Smooth muscle cell (in vitro differentiated cells): ENCODE measurements at regions not wholly inside any gene's neighbourhood (a gene's known extent, or its start where the extent isn't known, plus 50 kb on each side); places are given as distances from the start of the nearest gene placed in this dataset.

ENCODE experiments used
- DNase-seq: peaks from one replicate; lab custom pipeline; 2025; ENCODE audit not compliant: unreplicated experiment; lab: John Stamatoyannopoulos, UW
- H2AFZ ChIP-seq: fragments of 200-600 bp; sonication (generic); 2 replicates; pipeline ENCODE4 v1.6.0; 2016; ENCODE audit warnings: antibody characterized with exemption, low read depth, mild to moderate bottlenecking
- H3F3A ChIP-seq: fragments of 200-600 bp; sonication (generic); 2 replicates; pipeline ENCODE4 v1.6.0; 2017; ENCODE audit warnings: antibody characterized with exemption, low read depth
- H3K27ac ChIP-seq: fragments of 200-600 bp; sonication (generic); 2 replicates; pipeline ENCODE4 v1.5.1; 2016; ENCODE audit warnings: low read depth, mild to moderate bottlenecking
- H3K27me3 ChIP-seq: fragments of 200-600 bp; sonication (generic); 2 replicates; pipeline ENCODE4 v1.6.1; 2016; ENCODE audit warnings: low read depth, mild to moderate bottlenecking
- H3K36me3 ChIP-seq: fragments of 200-600 bp; sonication (generic); 2 replicates; pipeline ENCODE4 v1.5.1; 2016; ENCODE audit warnings: low read depth
- H3K4me1 ChIP-seq: fragments of 200-600 bp; sonication (generic); 2 replicates; pipeline ENCODE4 v1.5.1; 2016; ENCODE audit warnings: low read depth
- H3K4me2 ChIP-seq: fragments of 200-600 bp; sonication (generic); 2 replicates; pipeline ENCODE4 v1.6.0; 2016; ENCODE audit warnings: mild to moderate bottlenecking
- H3K4me3 ChIP-seq: fragments of 200-600 bp; sonication (generic); 2 replicates; pipeline ENCODE4 v1.5.1; 2016; ENCODE audit warnings: mild to moderate bottlenecking
- H3K79me2 ChIP-seq: fragments of 200-600 bp; sonication (generic); 2 replicates; pipeline ENCODE4 v1.6.0; 2016; ENCODE audit warnings: low read depth, mild to moderate bottlenecking
- H3K9ac ChIP-seq: fragments of 200-600 bp; sonication (generic); 2 replicates; pipeline ENCODE4 v1.6.0; 2016; ENCODE audit warnings: low read depth
- H3K9me3 ChIP-seq: fragments of 200-600 bp; sonication (generic); replicated peaks from 2 replicates; pipeline ENCODE4 v1.5.1; 2016; ENCODE audit warnings: low read depth
- H4K20me1 ChIP-seq: fragments of 200-600 bp; sonication (generic); 2 replicates; pipeline ENCODE4 v1.6.0; 2016; ENCODE audit warnings: low read depth
- CTCF ChIP-seq: fragments of 200-600 bp; sonication (generic); IDR thresholded peaks from 2 replicates; pipeline ENCODE4 v1.5.1; 2017; ENCODE audit warnings: borderline replicate concordance, mild to moderate bottlenecking, antibody characterized with exemption; ENCODE audit not compliant: insufficient read depth, poor library complexity, severe bottlenecking
- WGBS: methylation state at CpG from one replicate; pipeline ENCODE4 v1.1.7; 2016; ENCODE audit warnings: low lambda C conversion rate; 5-methylcytosine and 5-hydroxymethylcytosine counted together

GRCh38 chr4:163744861-163745260, 250.4 kb downstream of the TMA16 start:
- no peaks in the 10 kb centered on the region for H3F3A ChIP-seq
- H3K79me2 ChIP-seq: no peaks in the 10 kb centered on the region
- H3K27ac ChIP-seq: no peak overlapping the region
- H3K4me2 ChIP-seq: no peak overlapping the region
- no peaks in the 10 kb centered on the region for H4K20me1 ChIP-seq
- H3K36me3 ChIP-seq: no peaks in the 10 kb centered on the region
- no peaks in the 10 kb centered on the region for H3K9me3 ChIP-seq
- TF ChIP-seq CTCF: no peak
- H3K4me1 ChIP-seq: no peaks in the 10 kb centered on the region
- WGBS: 76% methylated on average over 4 of the region's 4 CpGs
- no peak overlapping the region for H3K9ac ChIP-seq
- no peak overlapping the region for H2AFZ ChIP-seq
- H3K4me3 ChIP-seq: no peak overlapping the region
- DNase-seq: no peak
- H3K27me3 ChIP-seq: no peaks in the 10 kb centered on the region

- Histone ChIP-seq H2AFZ (no peak overlapping the region), H3F3A (no peaks in the 10 kb centered on the region), H4K20me1 (no peaks in the 10 kb centered on the region), H3K27me3 (no peaks in the 10 kb centered on the region), H3K27ac (no peak overlapping the region), H3K4me1 (no peaks in the 10 kb centered on the region), H3K36me3 (no peaks in the 10 kb centered on the region), H3K4me3 (no peak overlapping the region), H3K79me2 (no peaks in the 10 kb centered on the region), H3K9ac (no peak overlapping the region), H3K4me2 (no peak overlapping the region), H3K9me3 (no peaks in the 10 kb centered on the region)
- no peak for DNase-seq
- WGBS: 83% methylated on average over 5 of the region's 5 CpGs
- TF ChIP-seq CTCF: no peak
These were observed 252.8 kb downstream of the TMA16 start for GRCh38 chr4:163747293-163747692.

- Histone ChIP-seq H3K4me3 (no peak overlapping the region), H3K4me2 (no peak overlapping the region), H4K20me1 (no peaks in the 10 kb centered on the region), H2AFZ (no peak overlapping the region), H3K79me2 (no peaks in the 10 kb centered on the region), H3K9ac (no peak overlapping the region), H3K27me3 (no peaks in the 10 kb centered on the region), H3K4me1 (no peaks in the 10 kb centered on the region), H3K9me3 (no peaks in the 10 kb centered on the region), H3F3A (no peaks in the 10 kb centered on the region), H3K27ac (no peak overlapping the region), H3K36me3 (no peaks in the 10 kb centered on the region)
- WGBS: 92% methylated on average over 3 of the region's 3 CpGs
- no peak for TF ChIP-seq CTCF
- DNase-seq: no peak
These were observed 253.4 kb downstream of the TMA16 start for GRCh38 chr4:163747886-163748285.

- no peaks in the 10 kb centered on the region for H3K79me2 ChIP-seq
- TF ChIP-seq CTCF: no peak
- no peaks in the 10 kb centered on the region for H3K27me3 ChIP-seq
- H3F3A ChIP-seq: no peaks in the 10 kb centered on the region
- H3K4me1 ChIP-seq: no peaks in the 10 kb centered on the region
- no peaks in the 10 kb centered on the region for H3K36me3 ChIP-seq
- H3K9ac ChIP-seq: no peak overlapping the region
- no peak overlapping the region for H2AFZ ChIP-seq
- no peaks in the 10 kb centered on the region for H3K9me3 ChIP-seq
- H4K20me1 ChIP-seq: no peaks in the 10 kb centered on the region
- no peak for DNase-seq
- H3K27ac ChIP-seq: no peak overlapping the region
- 98% methylated on average over 2 of the region's 2 CpGs for WGBS
- H3K4me3 ChIP-seq: no peak overlapping the region
- H3K4me2 ChIP-seq: no peak overlapping the region
These were observed 254.0 kb downstream of the TMA16 start for GRCh38 chr4:163748449-163748848.
